ENCODE measurements at regions not wholly inside any gene's neighbourhood (a gene's known extent, or its start where the extent isn't known, plus 50 kb on each side); places are given as distances from the start of the nearest gene placed in this dataset.

- TF ChIP-seq CTCF (IDR thresholded peaks at IDR 0.05) = no peak
- TF ChIP-seq POLR2A (IDR thresholded peaks at IDR 0.05) = no peak
Measured at GRCh38 chr18:14974576-14974975, 226.6 kb downstream of the ANKRD30B start.

All from breast epithelium (tissue), 3 donors.